ENCODE measurements at regions not wholly inside any gene's neighbourhood (a gene's known extent, or its start where the extent isn't known, plus 50 kb on each side); places are given as distances from the start of the nearest gene placed in this dataset.
"Not testable (repeated sequence)": the region's sequence is repeated elsewhere in the genome, so short reads cannot be mapped to it uniquely, and the experiment has no call there.

DNA sequence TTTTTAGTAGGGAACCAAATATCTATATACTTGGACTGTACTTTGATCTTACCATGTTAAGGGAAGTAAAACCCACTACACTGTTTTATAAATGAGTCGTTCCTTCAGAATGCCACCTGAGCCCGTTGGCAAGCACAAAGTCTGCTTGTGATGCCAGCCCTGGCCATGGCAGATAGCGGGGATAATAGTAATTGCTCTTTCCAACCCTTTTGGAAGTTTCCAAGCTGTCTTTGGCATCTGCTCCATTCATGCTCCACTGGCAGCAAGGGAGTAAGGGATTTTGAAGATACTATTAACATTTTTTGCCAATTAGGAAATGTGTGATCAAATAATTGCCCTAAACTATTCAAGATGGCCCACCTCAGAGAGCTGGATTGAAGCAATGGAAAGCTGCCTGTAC, 689.2 kb upstream of the SLIT2 start:
- Histone ChIP-seq H3K27me3 (ENCODE audit: insufficient read depth, low read length) (no peaks in the 10 kb centered on the region), H3K4me3 (ENCODE audit: low read length) (no peak overlapping the region), H3K27ac (ENCODE audit: low read length) (no peak overlapping the region), H3K4me1 (ENCODE audit: insufficient read depth, low read length) (no peaks in the 10 kb centered on the region), H3K9ac (ENCODE audit: low read depth, low read length) (no peak overlapping the region), H3K9me3 (ENCODE audit: insufficient read depth, low read depth, low read length) (no peaks in the 10 kb centered on the region), H3K36me3 (ENCODE audit: insufficient read depth, low read depth, low read length) (no peaks in the 10 kb centered on the region)

- Histone ChIP-seq H3K4me1 (ENCODE audit: insufficient read depth, low read length) (no peaks in the 10 kb centered on the region), H3K27me3 (ENCODE audit: insufficient read depth, low read length) (no peaks in the 10 kb centered on the region)
Measured at GRCh38 chr4:19557161-19557560, 694.5 kb upstream of the SLIT2 start.

DNA sequence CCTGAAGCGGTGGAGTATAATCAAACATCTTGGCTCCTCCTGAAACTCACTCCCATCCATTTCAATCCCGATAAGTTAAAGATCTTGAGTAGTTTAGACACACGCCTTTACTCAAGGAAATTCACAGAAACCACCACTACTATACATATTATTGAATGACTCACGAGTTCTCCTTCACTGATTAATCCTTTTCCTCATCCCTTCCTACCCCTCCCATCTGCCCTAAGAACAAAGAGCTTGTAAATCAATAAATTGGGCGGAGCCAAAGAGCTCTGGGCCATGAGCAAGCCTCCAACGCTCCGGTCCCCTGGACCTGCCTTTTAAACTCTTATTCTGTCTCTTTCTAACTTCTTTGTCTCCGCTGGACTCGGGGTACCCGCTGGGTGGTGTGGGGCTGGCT, 695.4 kb upstream of the SLIT2 start:
- not testable (repeated sequence) for H3K27me3 ChIP-seq (ENCODE audit: insufficient read depth, low read length); H3K9ac ChIP-seq (ENCODE audit: low read depth, low read length); H3K27ac ChIP-seq (ENCODE audit: low read length); H3K36me3 ChIP-seq (ENCODE audit: insufficient read depth, low read depth, low read length); H3K4me1 ChIP-seq (ENCODE audit: insufficient read depth, low read length); H3K4me3 ChIP-seq (ENCODE audit: low read length); H3K9me3 ChIP-seq (ENCODE audit: insufficient read depth, low read depth, low read length)

More at GRCh38 chr4:19557161-19557560, 694.5 kb upstream of the SLIT2 start:
- no peak overlapping the region for H3K4me3 ChIP-seq (ENCODE audit: low read length)
- no peak overlapping the region for H3K9ac ChIP-seq (ENCODE audit: low read depth, low read length)
- no peaks in the 10 kb centered on the region for H3K9me3 ChIP-seq (ENCODE audit: insufficient read depth, low read depth, low read length)
- H3K36me3 ChIP-seq (ENCODE audit: insufficient read depth, low read depth, low read length): no peaks in the 10 kb centered on the region
- no peak overlapping the region for H3K27ac ChIP-seq (ENCODE audit: low read length)

- H3K27ac ChIP-seq (ENCODE audit: low read length): no peak overlapping the region
- H3K9me3 ChIP-seq (ENCODE audit: insufficient read depth, low read depth, low read length): no peaks in the 10 kb centered on the region
- no peaks in the 10 kb centered on the region for H3K4me1 ChIP-seq (ENCODE audit: insufficient read depth, low read length)
- H3K27me3 ChIP-seq (ENCODE audit: insufficient read depth, low read length): no peaks in the 10 kb centered on the region
- no peak overlapping the region for H3K4me3 ChIP-seq (ENCODE audit: low read length)
- no peaks in the 10 kb centered on the region for H3K36me3 ChIP-seq (ENCODE audit: insufficient read depth, low read depth, low read length)
- H3K9ac ChIP-seq (ENCODE audit: low read depth, low read length): no peak overlapping the region
Measured at GRCh38 chr4:19547463-19547862, 704.2 kb upstream of the SLIT2 start.

DNA sequence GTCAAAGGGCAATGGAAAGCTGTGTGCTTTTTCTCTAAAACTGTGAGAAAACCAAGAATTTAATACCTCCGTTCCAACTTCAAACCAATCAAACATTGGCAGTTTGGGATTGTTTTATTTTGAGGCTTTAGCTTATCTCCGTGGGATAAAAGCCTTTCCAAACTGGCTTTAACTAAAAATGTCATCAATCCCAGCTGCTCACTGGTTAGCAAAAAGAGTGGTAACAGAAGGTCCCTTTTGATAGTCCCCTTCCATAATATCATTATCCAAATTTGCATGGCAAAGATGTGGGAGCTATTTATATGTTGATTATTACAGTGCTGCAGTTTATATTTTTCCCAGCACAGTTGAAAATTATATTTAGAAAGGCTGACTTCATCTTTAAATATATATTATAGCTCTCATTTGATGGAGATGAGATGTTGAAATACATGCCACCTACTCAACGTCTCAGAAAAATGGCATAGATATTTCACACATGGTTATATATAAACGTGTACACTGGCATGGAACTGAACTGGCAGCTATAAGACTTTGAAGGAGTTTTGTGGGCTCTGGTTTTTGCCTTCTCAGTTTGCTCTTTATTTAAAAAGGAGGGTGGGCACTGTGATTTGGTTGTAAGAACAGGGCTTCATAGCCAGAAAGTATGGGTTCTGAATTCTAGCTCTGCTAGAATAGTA, 707.1 kb upstream of the SLIT2 start:
- no peaks in the 10 kb centered on the region for H3K36me3 ChIP-seq (ENCODE audit: insufficient read depth, low read depth, low read length)
- H3K9ac ChIP-seq (ENCODE audit: low read depth, low read length): no peak overlapping the region
- H3K9me3 ChIP-seq (ENCODE audit: insufficient read depth, low read depth, low read length): no peaks in the 10 kb centered on the region
- no peak overlapping the region for H3K4me3 ChIP-seq (ENCODE audit: low read length)
- no peaks in the 10 kb centered on the region for H3K4me1 ChIP-seq (ENCODE audit: insufficient read depth, low read length)
- H3K27me3 ChIP-seq (ENCODE audit: insufficient read depth, low read length): no peaks in the 10 kb centered on the region
- H3K27ac ChIP-seq (ENCODE audit: low read length): no peak overlapping the region

- Histone ChIP-seq H3K9ac (ENCODE audit: low read depth, low read length) (no peak overlapping the region), H3K36me3 (ENCODE audit: insufficient read depth, low read depth, low read length) (no peaks in the 10 kb centered on the region), H3K27me3 (ENCODE audit: insufficient read depth, low read length) (no peaks in the 10 kb centered on the region), H3K9me3 (ENCODE audit: insufficient read depth, low read depth, low read length) (no peaks in the 10 kb centered on the region), H3K4me3 (ENCODE audit: low read length) (no peak overlapping the region), H3K4me1 (ENCODE audit: insufficient read depth, low read length) (no peaks in the 10 kb centered on the region), H3K27ac (ENCODE audit: low read length) (no peak overlapping the region)
Measured at GRCh38 chr4:19540859-19541540, 710.7 kb upstream of the SLIT2 start.

GRCh38 chr4:19539201-19539600, 712.5 kb upstream of the SLIT2 start:
- Histone ChIP-seq H3K36me3 (ENCODE audit: insufficient read depth, low read depth, low read length) (no peaks in the 10 kb centered on the region), H3K9me3 (ENCODE audit: insufficient read depth, low read depth, low read length) (no peaks in the 10 kb centered on the region), H3K4me1 (ENCODE audit: insufficient read depth, low read length) (no peaks in the 10 kb centered on the region), H3K27me3 (ENCODE audit: insufficient read depth, low read length) (no peaks in the 10 kb centered on the region), H3K4me3 (ENCODE audit: low read length) (no peak overlapping the region), H3K9ac (ENCODE audit: low read depth, low read length) (no peak overlapping the region), H3K27ac (ENCODE audit: low read length) (no peak overlapping the region)

DNA sequence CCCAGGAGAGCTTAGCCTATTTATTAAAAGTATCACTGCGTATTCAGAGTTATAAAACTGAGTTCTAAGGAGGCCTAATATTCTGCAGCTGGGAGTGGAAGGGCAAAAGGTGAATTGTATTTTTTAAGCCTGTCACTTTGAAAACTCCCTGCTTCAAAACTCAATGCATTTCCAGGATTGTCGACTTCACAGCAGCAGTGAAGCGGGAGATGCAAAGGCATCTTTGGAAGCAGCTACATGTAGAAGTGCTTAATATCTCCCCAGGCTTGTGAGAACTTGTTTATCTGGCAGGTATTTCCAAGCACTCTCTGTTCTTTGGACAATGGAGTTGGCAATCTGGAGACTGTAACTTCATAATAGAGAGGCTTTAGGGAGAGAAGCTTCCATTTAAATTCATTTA, 717.5 kb upstream of the SLIT2 start:
- Histone ChIP-seq H3K9me3 (ENCODE audit: insufficient read depth, low read depth, low read length) (no peaks in the 10 kb centered on the region), H3K4me3 (ENCODE audit: low read length) (no peak overlapping the region), H3K4me1 (ENCODE audit: insufficient read depth, low read length) (no peaks in the 10 kb centered on the region), H3K27ac (ENCODE audit: low read length) (no peak overlapping the region), H3K27me3 (ENCODE audit: insufficient read depth, low read length) (no peaks in the 10 kb centered on the region), H3K36me3 (ENCODE audit: insufficient read depth, low read depth, low read length) (no peaks in the 10 kb centered on the region), H3K9ac (ENCODE audit: low read depth, low read length) (no peak overlapping the region)

DNA sequence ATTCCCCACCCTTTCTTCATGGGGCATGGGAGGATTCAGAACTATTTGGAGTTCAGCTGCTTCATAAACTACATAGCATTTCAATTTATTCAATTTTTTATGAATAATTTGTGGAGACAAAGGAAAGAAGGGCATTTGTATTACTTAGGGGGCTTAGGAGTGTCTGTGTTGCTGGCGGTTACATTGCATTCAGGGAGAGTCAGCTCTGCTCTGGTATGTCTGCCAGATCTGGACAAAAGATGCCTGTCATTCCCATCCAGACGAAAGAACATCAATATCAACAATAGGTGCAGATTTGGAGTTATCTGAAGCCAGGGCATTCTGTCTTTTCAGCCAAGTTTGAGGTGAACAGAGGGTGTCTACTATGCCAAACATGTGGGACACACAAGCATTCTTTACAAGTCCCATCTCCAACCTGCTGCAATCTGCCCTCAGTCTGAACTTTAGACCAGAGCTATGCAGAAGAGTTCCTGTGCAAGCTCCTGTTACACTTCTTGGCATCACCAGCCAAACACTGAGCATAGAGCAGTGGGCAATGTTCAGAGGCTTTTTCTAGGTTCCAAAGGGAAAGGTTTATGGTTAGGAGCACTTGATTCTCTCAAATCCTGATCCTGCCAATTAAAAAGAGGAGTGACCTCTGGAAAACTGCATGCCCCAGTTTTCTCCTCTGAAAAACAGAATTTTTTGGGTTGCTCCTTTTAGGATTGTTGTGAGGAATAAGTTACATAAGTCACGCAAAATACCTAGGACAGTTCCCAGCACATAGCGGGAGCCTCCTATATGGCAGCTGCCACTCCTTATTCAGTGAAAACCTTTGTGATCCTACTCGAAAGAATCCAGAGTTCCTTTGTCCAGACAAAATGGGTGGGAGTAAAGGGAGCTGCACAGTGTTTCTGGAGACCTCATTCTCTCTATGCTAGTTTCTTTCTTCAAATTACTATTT, 719.5 kb upstream of the SLIT2 start:
- Histone ChIP-seq H3K9ac (ENCODE audit: low read depth, low read length) (no peak overlapping the region), H3K36me3 (ENCODE audit: insufficient read depth, low read depth, low read length) (no peaks in the 10 kb centered on the region), H3K4me3 (ENCODE audit: low read length) (no peak overlapping the region), H3K27me3 (ENCODE audit: insufficient read depth, low read length) (no peaks in the 10 kb centered on the region), H3K9me3 (ENCODE audit: insufficient read depth, low read depth, low read length) (no peaks in the 10 kb centered on the region), H3K4me1 (ENCODE audit: insufficient read depth, low read length) (no peaks in the 10 kb centered on the region), H3K27ac (ENCODE audit: low read length) (no peak overlapping the region)

DNA sequence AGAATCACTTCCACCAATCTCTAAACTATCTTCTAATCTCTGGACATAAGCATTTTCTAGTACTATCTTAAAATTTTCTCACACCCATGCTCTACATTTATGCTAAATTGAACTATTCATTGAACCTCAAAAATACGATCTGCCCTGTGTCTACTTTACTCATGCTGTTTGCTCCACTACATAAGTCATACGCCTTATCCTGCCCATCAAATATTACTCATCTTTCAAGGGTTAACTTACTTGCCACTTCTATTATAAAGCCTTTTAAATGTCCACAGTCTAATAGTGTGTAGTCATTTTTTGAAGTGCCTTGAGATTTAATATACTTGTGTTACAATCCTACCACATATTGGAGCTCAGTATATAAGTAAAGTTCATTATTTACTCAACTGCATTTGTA, 727.7 kb upstream of the SLIT2 start:
- H3K4me1 ChIP-seq (ENCODE audit: insufficient read depth, low read length): no peaks in the 10 kb centered on the region
- H3K27ac ChIP-seq (ENCODE audit: low read length): no peak overlapping the region
- no peak overlapping the region for H3K9ac ChIP-seq (ENCODE audit: low read depth, low read length)
- no peak overlapping the region for H3K4me3 ChIP-seq (ENCODE audit: low read length)
- no peaks in the 10 kb centered on the region for H3K27me3 ChIP-seq (ENCODE audit: insufficient read depth, low read length)
- H3K36me3 ChIP-seq (ENCODE audit: insufficient read depth, low read depth, low read length): no peaks in the 10 kb centered on the region
- no peaks in the 10 kb centered on the region for H3K9me3 ChIP-seq (ENCODE audit: insufficient read depth, low read depth, low read length)

DNA sequence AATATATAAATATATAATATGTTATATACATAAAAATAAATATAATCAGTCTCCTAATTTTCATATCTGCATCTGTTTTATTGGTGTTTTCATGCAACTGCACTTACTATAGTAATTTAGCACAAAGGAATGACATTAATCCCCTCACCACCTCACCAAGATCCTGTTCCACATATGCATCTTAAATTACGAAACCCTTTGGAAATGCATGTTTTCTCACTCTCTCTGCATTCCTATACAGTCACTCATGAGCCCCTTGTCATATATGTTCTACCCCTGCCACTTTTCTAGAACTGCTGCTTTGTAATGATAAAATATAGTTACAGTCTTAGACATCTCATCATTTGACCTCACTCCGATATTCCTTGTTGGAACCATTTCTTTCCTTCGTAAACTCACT, 728.7 kb upstream of the SLIT2 start:
- no peaks in the 10 kb centered on the region for H3K4me1 ChIP-seq (ENCODE audit: insufficient read depth, low read length)
- H3K36me3 ChIP-seq (ENCODE audit: insufficient read depth, low read depth, low read length): no peaks in the 10 kb centered on the region
- no peaks in the 10 kb centered on the region for H3K9me3 ChIP-seq (ENCODE audit: insufficient read depth, low read depth, low read length)
- no peak overlapping the region for H3K9ac ChIP-seq (ENCODE audit: low read depth, low read length)
- no peak overlapping the region for H3K4me3 ChIP-seq (ENCODE audit: low read length)
- H3K27me3 ChIP-seq (ENCODE audit: insufficient read depth, low read length): no peaks in the 10 kb centered on the region
- no peak overlapping the region for H3K27ac ChIP-seq (ENCODE audit: low read length)
